Neural cell (in vitro differentiated cells): ENCODE measurements at regions not wholly inside any gene's neighbourhood (a gene's known extent, or its start where the extent isn't known, plus 50 kb on each side); places are given as distances from the start of the nearest gene placed in this dataset.

Source experiments
- H2AFZ ChIP-seq: fragments of 200-600, 300-800 bp; sonication (generic), shearing (Covaris generic); 2 replicates; pipeline ENCODE4 v1.6.0; 2014; ENCODE audit warnings: low read depth, mild to moderate bottlenecking, antibody characterized with exemption, low read length, moderate library complexity
- H3F3A ChIP-seq: fragments of 200-600 bp; shearing (Covaris generic); 2 replicates; pipeline ENCODE4 v1.6.1; 2016; ENCODE audit warnings: mild to moderate bottlenecking, moderate library complexity, mixed read lengths, antibody characterized with exemption, low read length; ENCODE audit not compliant: insufficient read depth, poor library complexity, severe bottlenecking
- H3K27ac ChIP-seq: fragments of 200-600, 300-800 bp; sonication (generic), shearing (Covaris generic); 2 replicates; pipeline ENCODE4 v1.5.1; 2014; ENCODE audit warnings: mild to moderate bottlenecking, low read length, moderate library complexity
- H3K27me3 ChIP-seq: fragments of 300-800, 200-600 bp; sonication (generic), shearing (Covaris generic); 2 replicates; pipeline ENCODE4 v1.6.0; 2014; ENCODE audit warnings: mild to moderate bottlenecking, low read depth, low read length, moderate library complexity; ENCODE audit not compliant: insufficient read depth
- H3K36me3 ChIP-seq: fragments of 300-800, 200-600 bp; sonication (generic), shearing (Covaris generic); 2 replicates; pipeline ENCODE4 v1.5.1; 2014; ENCODE audit warnings: mild to moderate bottlenecking, antibody characterized with exemption, low read length, moderate library complexity; ENCODE audit not compliant: insufficient read depth
- H3K4me2 ChIP-seq: fragments of 300-800, 200-600 bp; sonication (generic), shearing (Covaris generic); 2 replicates; pipeline ENCODE4 v1.6.0; 2014; ENCODE audit warnings: mild to moderate bottlenecking, low read length
- H3K4me3 ChIP-seq: fragments of 300-800, 200-600 bp; sonication (generic), shearing (Covaris generic); 2 replicates; pipeline ENCODE4 v1.5.1; 2014; ENCODE audit warnings: mild to moderate bottlenecking, low read length, moderate library complexity
- H3K79me2 ChIP-seq: fragments of 200-600 bp; shearing (Covaris generic); replicated peaks from 2 replicates; pipeline ENCODE4 v1.6.0; 2014; ENCODE audit warnings: mild to moderate bottlenecking, low read length, moderate library complexity; ENCODE audit not compliant: insufficient read depth
- H3K9ac ChIP-seq: fragments of 300-800, 200-600 bp; sonication (generic), shearing (Covaris generic); 2 replicates; pipeline ENCODE4 v1.6.1; 2016; ENCODE audit warnings: mild to moderate bottlenecking, low read length, mixed read lengths
- H3K9me2 ChIP-seq: fragments of 200-600 bp; shearing (Covaris generic); 2 replicates; pipeline ENCODE4 v1.6.1; 2016; ENCODE audit warnings: mild to moderate bottlenecking, low read length, mixed read lengths; ENCODE audit not compliant: insufficient read depth
- H3K9me3 ChIP-seq: fragments of 200-600, 300-800 bp; sonication (generic), shearing (Covaris generic); 2 replicates; pipeline ENCODE4 v1.6.1; 2016; ENCODE audit warnings: mild to moderate bottlenecking, mixed run types, low read length, moderate library complexity, mixed read lengths
- H4K20me1 ChIP-seq: fragments of 200-600 bp; shearing (Covaris generic); 2 replicates; pipeline ENCODE4 v1.6.1; 2016; ENCODE audit warnings: mild to moderate bottlenecking, mixed run types; ENCODE audit not compliant: insufficient read depth
- EP300 ChIP-seq: fragments of 450-650 bp; conservative IDR thresholded peaks from 2 replicates; pipeline ENCODE4 v1.6.1; 2014; ENCODE audit warnings: antibody characterized with exemption, mild to moderate bottlenecking, moderate library complexity; ENCODE audit not compliant: poor library complexity, severe bottlenecking
- EZH2 ChIP-seq: fragments of 200-600, 300-800 bp; shearing (Covaris generic), sonication (generic); IDR thresholded peaks from 2 replicates; pipeline ENCODE4 v1.6.1; 2014; ENCODE audit warnings: antibody characterized with exemption, low read length, borderline replicate concordance, mild to moderate bottlenecking; ENCODE audit not compliant: insufficient read depth, poor library complexity, severe bottlenecking
- MXI1 ChIP-seq: fragments of 450-650 bp; conservative IDR thresholded peaks from 2 replicates; pipeline ENCODE4 v1.6.1; 2014; ENCODE audit warnings: antibody characterized with exemption, mild to moderate bottlenecking; ENCODE audit not compliant: poor library complexity, severe bottlenecking
- POLR2AphosphoS5 ChIP-seq: IDR thresholded peaks from 2 replicates; pipeline ENCODE4 v1.6.1; 2012
- RAD21 ChIP-seq: fragments of 450-650 bp; conservative IDR thresholded peaks from 2 replicates; pipeline ENCODE4 v1.6.1; 2014; ENCODE audit warnings: antibody characterized with exemption, mild to moderate bottlenecking, moderate library complexity
- REST ChIP-seq: IDR thresholded peaks from 2 replicates; pipeline ENCODE4 v1.6.1; 2012; ENCODE audit warnings: borderline replicate concordance
- SMC3 ChIP-seq: fragments of 450-650 bp; conservative IDR thresholded peaks from 2 replicates; pipeline ENCODE4 v1.6.1; 2014; ENCODE audit warnings: antibody characterized with exemption, mild to moderate bottlenecking, moderate library complexity; ENCODE audit not compliant: poor library complexity
- TAF1 ChIP-seq: IDR thresholded peaks from 2 replicates; pipeline ENCODE4 v1.6.1; 2012; ENCODE audit warnings: low read depth
- TF ChIP-seq, protein P1 (sequence below): fragments of 450-650 bp; IDR thresholded peaks from 2 replicates; pipeline ENCODE4 v1.5.1; 2014; ENCODE audit warnings: antibody characterized with exemption, mild to moderate bottlenecking, moderate library complexity; ENCODE audit not compliant: poor library complexity, severe bottlenecking

GRCh38 chr20:48538856-48539255, 288.9 kb downstream of the PREX1 start:
- no peaks in the 10 kb centered on the region for H3K9me2 ChIP-seq
- no peaks in the 10 kb centered on the region for H3K36me3 ChIP-seq
- H4K20me1 ChIP-seq, result no peaks in the 10 kb centered on the region
- no peaks in the 10 kb centered on the region for H3F3A ChIP-seq
- H3K79me2 ChIP-seq, result no peaks in the 10 kb centered on the region
- no peak overlapping the region for H3K4me2 ChIP-seq
- no peak overlapping the region for H3K4me3 ChIP-seq
- no peak overlapping the region for H3K9ac ChIP-seq
- H3K9me3 ChIP-seq, result no peaks in the 10 kb centered on the region
- H3K27me3 ChIP-seq, result no peaks in the 10 kb centered on the region
- no peak overlapping the region for H3K27ac ChIP-seq
- TF ChIP-seq POLR2AphosphoS5 (no peak), EZH2 (no peak), MXI1 (no peak), REST (no peak), EP300 (no peak), RAD21 (no peak), SMC3 (no peak), TAF1 (no peak)
- TF ChIP-seq, protein P1, sequence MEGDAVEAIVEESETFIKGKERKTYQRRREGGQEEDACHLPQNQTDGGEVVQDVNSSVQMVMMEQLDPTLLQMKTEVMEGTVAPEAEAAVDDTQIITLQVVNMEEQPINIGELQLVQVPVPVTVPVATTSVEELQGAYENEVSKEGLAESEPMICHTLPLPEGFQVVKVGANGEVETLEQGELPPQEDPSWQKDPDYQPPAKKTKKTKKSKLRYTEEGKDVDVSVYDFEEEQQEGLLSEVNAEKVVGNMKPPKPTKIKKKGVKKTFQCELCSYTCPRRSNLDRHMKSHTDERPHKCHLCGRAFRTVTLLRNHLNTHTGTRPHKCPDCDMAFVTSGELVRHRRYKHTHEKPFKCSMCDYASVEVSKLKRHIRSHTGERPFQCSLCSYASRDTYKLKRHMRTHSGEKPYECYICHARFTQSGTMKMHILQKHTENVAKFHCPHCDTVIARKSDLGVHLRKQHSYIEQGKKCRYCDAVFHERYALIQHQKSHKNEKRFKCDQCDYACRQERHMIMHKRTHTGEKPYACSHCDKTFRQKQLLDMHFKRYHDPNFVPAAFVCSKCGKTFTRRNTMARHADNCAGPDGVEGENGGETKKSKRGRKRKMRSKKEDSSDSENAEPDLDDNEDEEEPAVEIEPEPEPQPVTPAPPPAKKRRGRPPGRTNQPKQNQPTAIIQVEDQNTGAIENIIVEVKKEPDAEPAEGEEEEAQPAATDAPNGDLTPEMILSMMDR, result no peak
- H2AFZ ChIP-seq, result no peak overlapping the region

- TF ChIP-seq EZH2 (no peak), MXI1 (no peak), EP300 (no peak), REST (no peak), TAF1 (no peak), SMC3 (no peak), POLR2AphosphoS5 (no peak)
- TF ChIP-seq, protein P1, result no peak
- Histone ChIP-seq H3F3A (no peaks in the 10 kb centered on the region), H3K4me2 (no peak overlapping the region), H3K27ac (no peak overlapping the region), H2AFZ (no peak overlapping the region), H3K36me3 (no peaks in the 10 kb centered on the region), H3K79me2 (no peaks in the 10 kb centered on the region), H3K4me3 (no peak overlapping the region), H3K27me3 (no peaks in the 10 kb centered on the region), H3K9me2 (no peaks in the 10 kb centered on the region), H4K20me1 (no peaks in the 10 kb centered on the region), H3K9ac (no peak overlapping the region), H3K9me3 (no peaks in the 10 kb centered on the region)
Measured at GRCh38 chr20:48538058-48538825, 289.6 kb downstream of the PREX1 start.
